Fibroblast of skin of left biceps (primary cell): ENCODE measurements at regions not wholly inside any gene's neighbourhood (a gene's known extent, or its start where the extent isn't known, plus 50 kb on each side); places are given as distances from the start of the nearest gene placed in this dataset.
A peak's percentile ranks its signal among the peaks of the same experiment; 100 is the strongest.

Source experiments
- DNase-seq, 2 experiments: peaks; one replicate each; pipeline ENCODE4 v3.0.0-alpha.2; 2013; ENCODE audit warnings: low read depth in 2 of 2

GRCh38 chr1:98382986-98383740, 278.4 kb upstream of the SNX7 start:
- DNase-seq: no peak

DNA sequence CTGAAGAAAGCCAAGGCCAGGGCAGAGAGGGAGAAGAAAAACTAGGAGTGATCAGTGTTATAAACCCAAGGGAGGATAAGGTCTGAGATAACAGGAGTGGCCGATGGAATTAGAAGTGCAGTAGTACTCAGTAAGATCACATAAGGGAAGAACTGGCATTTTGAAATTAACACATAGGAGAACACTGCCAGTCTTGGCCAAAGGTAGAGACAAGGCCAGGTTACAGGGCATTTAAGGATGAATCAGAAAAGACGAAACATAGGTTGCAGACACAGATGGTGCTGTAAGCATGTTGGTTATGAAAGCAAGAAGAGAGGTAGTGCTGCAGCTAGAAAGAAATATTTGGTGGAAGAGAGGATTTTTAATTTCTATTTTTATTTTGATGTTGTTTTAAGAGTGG, 278.9 kb upstream of the SNX7 start:
- no peak for DNase-seq

DNA sequence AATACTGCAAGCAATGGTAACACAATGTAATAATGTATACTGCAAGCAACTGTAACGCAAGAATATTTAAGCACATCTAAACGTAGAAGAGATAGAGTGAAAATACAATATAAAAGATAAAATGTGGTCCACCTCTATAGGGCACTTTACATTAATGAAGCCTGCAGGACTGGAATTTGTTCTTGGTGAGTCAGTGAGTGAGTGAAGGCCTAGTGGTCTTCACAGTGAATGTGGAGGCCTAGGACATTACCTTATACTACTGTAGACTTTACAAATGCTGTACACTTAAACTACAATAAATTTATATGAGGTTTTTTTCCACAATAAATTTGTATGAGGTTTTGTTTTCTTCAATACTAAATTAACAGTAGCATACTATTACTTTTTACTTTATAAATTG, 287.4 kb upstream of the SNX7 start:
- DNase-seq: no peak

GRCh38 chr1:98373056-98373455, 288.5 kb upstream of the SNX7 start:
- DNase-seq: no peak

GRCh38 chr1:98371764-98372163, 289.8 kb upstream of the SNX7 start:
- DNase-seq: no peak

GRCh38 chr1:98369463-98369862, 292.1 kb upstream of the SNX7 start:
- no peak for DNase-seq

DNA sequence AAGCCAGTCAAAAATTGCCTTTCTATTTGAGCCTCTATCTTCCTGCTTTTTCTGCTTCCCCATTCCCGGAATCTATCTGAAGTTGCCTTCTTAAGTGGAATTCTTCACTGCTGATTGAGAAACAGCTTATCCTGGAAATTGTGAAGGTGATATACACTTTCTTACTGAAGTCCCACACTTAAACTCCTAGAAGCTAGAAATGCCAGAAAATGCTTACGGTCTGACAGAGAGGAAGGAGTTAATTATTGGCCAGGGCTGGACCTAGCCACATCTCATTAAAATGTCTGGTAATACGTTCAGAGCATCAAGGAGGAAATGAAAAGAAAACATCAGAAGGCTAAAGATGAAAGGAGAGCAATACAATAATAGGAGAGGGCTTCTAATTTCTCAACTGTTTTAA, 292.5 kb upstream of the SNX7 start:
- no peak for DNase-seq

DNA sequence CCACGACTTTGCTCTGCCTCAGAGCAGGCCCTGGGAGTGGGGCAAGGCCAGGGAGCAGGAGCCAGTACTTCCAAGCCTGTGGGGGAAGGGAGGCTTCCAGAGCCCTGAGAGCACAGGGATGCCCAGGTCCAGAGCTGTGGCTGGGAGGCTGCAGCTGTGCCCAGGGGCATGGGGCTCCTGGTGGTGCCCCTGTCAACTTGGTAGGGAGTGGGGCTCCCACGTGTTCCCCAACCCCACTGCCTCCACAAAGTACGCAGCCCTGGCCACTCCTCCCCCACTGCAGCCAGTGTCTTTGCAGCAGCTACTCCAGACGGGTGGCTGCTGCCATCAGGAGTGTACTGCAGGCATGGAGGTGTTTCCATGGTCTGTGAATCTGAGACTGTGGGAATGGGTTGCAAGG, 294.1 kb upstream of the SNX7 start:
- no peak for DNase-seq

GRCh38 chr1:98366343-98366742, 295.2 kb upstream of the SNX7 start:
- no peak for DNase-seq

DNA sequence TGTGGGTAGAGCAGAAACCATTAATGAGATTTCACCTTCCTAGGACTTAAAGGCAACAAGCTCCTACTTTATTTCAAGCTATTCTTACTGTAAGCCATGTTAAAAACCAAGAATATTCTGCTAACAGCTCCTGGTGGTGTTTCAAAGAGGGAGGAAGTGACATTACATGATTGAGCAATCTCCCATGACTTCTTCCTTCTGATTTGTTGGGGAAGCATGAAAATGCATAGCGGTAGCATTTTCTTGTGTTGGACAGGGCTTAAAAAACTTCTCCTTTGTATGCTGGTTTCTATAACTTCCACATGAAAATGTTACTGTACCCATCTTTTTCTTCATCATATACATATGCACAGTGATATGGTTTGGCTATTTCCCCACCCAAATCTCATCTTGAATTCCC, 297.0 kb upstream of the SNX7 start:
- no peak for DNase-seq

DNA sequence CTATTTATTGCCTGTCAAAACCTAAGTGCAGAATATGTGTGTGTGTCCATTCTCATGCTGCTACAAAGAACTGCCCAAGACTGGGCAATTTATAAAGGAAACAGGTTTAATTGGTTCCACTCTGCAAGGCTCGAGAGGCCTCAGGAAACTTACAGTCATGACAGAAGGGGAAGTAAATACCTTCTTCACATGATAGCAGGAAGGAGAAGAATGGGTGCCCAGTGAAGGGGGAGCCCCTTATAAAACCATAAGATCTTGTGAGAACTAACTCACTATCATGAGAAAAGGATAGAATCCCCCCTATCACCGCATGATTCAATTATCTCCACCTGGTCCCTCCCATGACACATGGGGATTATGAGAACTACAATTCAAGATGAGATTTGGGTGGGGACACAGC, 300.7 kb upstream of the SNX7 start:
- DNase-seq: no peak

DNA sequence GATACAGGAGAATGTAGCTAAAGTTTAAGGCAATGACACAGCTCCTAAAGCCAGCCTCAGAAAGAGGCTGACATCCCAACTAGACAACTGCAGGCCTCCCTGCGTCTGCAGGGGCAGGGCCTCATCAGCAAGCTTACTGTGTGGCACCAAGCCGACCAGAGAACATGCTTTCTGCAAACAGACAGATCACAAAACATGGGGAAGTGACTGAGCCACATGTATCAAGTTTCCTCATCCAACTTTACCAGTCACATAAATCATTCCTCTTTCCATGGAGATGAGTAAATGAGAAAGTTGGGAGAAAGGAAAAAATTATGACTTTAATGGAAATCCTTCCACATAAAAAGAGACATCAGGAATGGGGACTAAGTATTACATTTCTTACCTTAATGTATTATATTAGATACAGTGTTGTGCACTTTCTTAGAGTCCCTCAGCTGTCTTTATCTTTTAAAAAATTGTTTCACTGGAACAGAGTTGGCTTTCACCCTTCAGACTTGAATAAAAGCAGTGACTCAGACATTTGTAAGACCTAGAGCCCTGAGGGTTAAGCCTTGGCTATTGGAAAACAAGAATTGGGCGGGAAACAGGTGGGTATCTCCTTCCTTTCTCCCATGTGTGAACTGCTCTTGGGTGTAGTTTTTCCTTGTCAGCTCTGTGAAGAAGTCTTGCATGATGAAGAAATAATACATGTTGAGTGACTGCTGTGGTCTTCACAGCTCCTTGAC, 305.7 kb upstream of the SNX7 start:
- DNase-seq: no peak

GRCh38 chr1:98352378-98352777, 309.1 kb upstream of the SNX7 start:
- no peak for DNase-seq

GRCh38 chr1:98351561-98351960, 310.0 kb upstream of the SNX7 start:
- no peak for DNase-seq

DNA sequence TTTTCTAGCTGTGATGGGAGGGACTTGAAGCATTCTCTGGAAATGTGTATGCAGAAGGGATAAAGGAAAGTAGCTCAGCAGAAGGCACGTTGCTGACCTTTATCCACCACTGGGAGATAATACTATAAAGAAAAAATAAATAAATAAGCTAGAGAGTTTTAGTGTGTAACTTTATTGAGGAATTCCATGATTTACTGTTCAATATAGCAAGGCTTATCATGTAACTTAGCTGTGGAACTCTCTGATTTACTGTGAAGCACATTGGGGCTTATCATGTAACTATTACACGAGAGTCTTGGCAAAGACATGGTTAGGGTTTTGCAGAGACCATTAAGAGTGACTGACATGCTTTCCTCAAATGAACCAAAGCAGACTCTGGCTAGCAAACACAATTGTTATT, 316.1 kb upstream of the SNX7 start:
- no peak for DNase-seq

GRCh38 chr1:98344731-98345130, 316.8 kb upstream of the SNX7 start:
- no peak for DNase-seq

GRCh38 chr1:98342566-98342965, 319.0 kb upstream of the SNX7 start:
- DNase-seq: no peak

- peak; percentile 94 to 95 for DNase-seq
Measured at GRCh38 chr1:98340511-98340910, 321.0 kb upstream of the SNX7 start.

GRCh38 chr1:98336472-98337083, 324.9 kb upstream of the SNX7 start:
- DNase-seq: no peak

- no peak for DNase-seq
Measured at GRCh38 chr1:98333936-98334335, 327.6 kb upstream of the SNX7 start.

GRCh38 chr1:98333406-98333805, 328.1 kb upstream of the SNX7 start:
- no peak for DNase-seq

DNA sequence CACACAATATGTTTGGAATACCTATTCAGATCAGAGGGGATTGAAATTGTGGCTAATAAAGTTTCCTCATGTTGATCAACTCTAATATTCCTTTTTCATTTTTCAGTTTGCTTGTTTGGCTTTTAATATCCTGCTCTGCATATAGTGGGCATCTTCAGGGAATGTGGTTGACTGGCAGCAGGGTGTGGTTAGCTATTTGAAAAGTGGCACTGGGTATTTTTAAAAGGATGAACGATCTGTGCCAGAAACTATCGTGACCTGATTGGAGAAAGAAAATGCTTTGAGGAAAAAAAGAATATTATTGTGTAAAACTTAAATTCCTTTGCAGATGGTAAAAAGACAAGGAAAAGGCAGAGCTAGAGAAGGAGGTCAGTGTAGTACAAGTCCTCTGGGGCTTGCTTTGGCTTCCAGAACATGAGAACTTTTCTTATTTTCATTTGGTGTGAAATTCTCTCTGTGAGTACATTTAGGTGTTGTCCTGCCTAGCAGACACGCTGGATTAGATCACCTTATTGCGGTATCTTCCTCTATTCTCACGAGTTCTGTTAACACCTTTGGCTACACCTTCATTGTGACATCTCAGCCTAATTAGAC, 329.7 kb upstream of the SNX7 start:
- no peak for DNase-seq

DNA sequence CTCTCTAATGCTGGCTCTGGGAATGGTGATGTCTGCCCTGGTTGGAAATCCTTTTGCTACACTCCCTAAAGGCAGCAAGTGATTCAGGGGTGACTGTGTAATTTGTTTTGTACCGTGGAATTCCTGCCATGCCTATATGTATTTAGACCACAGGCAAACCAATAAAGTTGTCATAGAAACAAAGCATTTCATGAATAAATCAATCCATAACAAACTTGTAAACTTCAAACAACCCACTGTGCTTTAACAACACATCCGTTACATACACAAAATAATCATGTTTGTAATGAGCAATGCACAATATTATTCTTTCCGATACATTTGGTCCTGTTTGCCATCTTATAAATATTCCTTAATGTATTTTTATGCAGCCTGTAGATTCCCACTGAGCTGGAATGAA, 330.3 kb upstream of the SNX7 start:
- no peak for DNase-seq
